ENCODE measurements at regions not wholly inside any gene's neighbourhood (a gene's known extent, or its start where the extent isn't known, plus 50 kb on each side); places are given as distances from the start of the nearest gene placed in this dataset.

GRCh38 chr6:8558953-8559352 is 123.6 kb upstream of the SLC35B3 start:
- no peak for DNase-seq

- no peak for DNase-seq
Measured at GRCh38 chr6:8557014-8557748, 121.8 kb upstream of the SLC35B3 start.

DNA sequence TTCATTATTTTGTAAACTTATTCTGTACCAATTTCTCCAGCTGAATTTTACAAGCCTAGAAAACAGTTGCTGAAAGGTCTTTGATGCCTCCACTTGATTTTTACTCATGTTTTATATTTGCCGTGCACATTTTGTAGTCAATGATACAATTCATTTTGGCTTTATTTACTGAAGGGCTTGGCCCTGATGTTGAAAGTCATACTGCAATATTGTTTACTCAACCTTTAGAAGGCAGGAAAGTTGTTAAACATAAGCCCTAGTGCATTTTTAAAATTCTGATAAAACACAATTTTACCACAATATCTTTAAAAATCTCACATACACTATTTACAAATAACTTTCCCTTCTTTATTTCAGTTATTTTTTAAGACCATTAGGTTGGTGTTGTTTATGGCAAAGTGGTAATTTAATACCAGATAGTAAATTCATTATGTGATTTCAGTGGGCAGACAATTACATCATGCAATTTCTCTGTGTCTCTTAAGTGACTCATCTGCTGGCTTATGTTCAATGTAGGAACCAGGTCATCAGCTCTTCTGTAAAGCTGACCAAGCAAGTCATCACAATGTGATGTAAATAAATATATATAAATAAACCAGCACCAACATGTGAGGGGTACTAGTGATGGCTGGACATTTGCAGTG is 121.1 kb upstream of the SLC35B3 start:
- no peak for DNase-seq

DNA sequence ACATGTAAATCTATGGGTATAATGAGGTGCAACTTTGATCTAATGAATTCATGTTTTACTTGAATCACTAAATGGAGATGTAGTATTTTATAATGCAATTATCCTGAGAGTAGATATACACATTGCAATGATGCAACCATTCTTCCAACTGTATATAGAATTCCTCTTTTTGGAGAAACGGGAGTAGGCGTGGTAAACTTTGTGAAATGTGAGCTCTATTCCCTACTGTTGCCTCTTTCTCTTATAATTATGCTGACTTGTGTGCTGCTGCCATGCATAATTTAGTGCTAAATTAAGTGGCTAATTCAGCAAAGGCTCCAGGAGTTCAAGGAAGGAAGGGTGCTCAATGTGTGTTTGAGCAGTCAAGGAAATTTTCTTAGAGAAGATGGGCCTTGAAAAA is 116.6 kb upstream of the SLC35B3 start:
- no peak for DNase-seq

GRCh38 chr6:8551386-8551785 is 116.0 kb upstream of the SLC35B3 start:
- no peak for DNase-seq

GRCh38 chr6:8549074-8549790 is 113.9 kb upstream of the SLC35B3 start:
- DNase-seq: peak; percentile 39

DNA sequence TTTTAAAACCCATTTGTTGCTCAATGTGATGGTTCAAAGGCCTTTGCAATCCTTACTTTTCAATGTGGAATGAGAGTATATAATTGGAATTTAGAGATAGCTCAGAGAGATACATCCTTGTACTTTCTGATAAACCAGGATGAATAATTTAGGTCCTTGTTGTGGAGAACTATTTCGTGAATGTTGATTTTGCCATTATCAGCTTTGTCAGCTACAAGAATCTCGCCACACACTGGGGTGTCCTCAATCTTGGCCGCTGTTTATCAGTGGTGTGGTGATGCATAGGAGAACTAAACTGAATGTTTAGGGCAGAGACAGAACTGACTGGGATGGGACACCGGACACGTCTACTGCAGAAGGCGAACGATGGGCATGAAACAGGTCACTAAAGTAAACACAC is 111.2 kb upstream of the SLC35B3 start:
- no peak for DNase-seq

- DNase-seq: no peak
Measured at GRCh38 chr6:8545336-8545735, 110.0 kb upstream of the SLC35B3 start.

DNA sequence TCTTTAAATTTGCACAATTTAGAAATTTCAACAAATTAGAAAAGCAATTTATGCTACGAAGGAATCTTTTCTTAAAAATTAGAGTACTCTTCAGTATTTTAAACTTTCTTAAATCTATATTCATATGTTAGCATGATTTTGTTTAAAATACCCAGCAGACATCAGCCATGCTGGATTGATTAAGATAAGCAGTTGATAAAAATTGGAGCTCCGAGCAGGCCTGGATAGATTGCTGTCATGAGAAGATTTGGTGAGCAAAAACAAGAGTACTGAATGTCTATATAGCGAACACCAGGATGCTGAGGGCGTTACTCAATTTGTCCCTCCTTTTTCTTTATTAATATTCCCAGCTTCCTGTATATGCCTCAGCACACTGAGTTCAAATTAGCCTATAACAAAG is 108.4 kb upstream of the SLC35B3 start:
- no peak for DNase-seq

DNA sequence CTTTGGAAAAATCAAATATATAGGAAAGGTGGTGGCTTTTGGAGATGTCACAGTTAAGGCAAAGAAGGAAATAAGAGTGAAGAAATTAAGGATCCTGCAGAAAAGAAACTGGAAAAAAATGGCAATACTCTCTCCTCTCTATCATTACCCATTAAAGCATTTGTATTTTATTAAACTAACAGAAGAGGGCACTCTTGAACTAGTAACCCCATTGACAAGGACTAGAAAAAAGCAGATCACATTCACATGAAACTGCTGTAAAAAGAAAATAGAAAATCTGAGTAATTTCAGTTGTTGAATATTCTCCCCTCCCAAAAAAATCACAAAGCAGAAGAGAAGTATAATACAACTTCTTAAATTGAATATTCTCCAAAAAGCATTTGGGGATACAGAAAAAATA is 104.1 kb upstream of the SLC35B3 start:
- no peak for DNase-seq

GRCh38 chr6:8536122-8536521 is 100.8 kb upstream of the SLC35B3 start:
- DNase-seq: no peak

DNA sequence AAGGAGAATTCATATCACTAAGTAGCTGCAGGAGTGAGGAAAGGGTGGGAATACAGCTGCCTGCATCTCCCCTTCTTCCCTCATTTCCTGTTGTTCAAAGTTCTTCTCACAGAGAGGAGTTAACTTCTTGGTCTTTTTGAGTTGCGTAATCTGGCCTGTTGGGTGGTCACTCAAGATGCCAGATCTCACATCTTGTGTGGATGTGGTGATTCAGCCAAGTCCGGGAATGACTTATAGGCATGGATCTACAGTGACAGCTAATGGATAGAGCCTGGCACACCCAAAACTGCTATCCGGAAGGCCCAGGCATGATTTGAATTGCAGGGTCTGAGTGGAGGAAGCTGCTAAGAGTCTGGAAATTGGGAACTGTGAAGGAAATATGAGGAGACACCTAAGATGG is 100.2 kb upstream of the SLC35B3 start:
- no peak for DNase-seq

GRCh38 chr6:8530785-8531435 is 95.6 kb upstream of the SLC35B3 start:
- no peak for DNase-seq

DNA sequence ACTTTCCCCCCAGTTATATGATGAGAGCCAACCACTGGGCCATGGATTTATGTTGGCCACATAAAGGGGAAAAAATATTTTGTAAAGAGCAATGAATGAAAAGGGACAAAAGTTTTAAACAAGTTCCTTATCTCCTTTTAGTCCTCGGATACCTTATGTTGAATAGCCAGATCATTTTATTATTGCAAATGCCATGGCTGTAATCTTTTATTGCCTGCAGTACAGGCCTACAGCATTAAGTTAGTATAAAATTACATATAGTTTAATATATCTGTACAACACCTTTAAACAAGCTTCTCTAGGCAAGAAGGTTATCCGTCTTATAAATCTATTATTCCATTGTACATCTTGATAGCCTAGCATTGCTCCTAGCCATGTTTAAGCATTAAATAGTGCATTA is 93.9 kb upstream of the SLC35B3 start:
- no peak for DNase-seq

GRCh38 chr6:8527818-8528217 is 92.5 kb upstream of the SLC35B3 start:
- DNase-seq: no peak

- no peak for DNase-seq
Measured at GRCh38 chr6:8526624-8527023, 91.3 kb upstream of the SLC35B3 start.

- DNase-seq: no peak
Measured at GRCh38 chr6:8525370-8525769, 90.0 kb upstream of the SLC35B3 start.

- no peak for DNase-seq
Measured at GRCh38 chr6:8513174-8513573, 77.8 kb upstream of the SLC35B3 start.

- DNase-seq: no peak
Measured at GRCh38 chr6:8507286-8507685, 71.9 kb upstream of the SLC35B3 start.

GRCh38 chr6:8506126-8506525 is 70.8 kb upstream of the SLC35B3 start:
- no peak for DNase-seq

DNA sequence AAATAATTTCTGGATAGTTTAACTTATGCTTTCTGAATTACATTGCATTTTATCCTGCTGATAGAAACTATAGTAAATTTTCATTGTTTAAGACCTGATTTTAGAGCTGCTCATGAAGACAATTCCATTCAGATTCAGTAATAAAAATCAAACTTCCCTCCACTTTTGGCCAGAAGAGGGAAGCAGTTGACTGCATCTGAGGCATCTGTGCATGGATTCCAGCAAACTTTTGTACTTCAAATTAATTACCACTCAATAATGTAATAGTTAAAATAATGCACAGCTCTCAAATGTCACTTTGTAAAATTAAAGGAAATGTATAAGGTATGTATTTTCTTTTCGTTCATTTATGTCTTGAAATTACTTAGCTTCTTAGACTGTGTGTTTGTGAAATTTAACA is 64.2 kb upstream of the SLC35B3 start:
- no peak for DNase-seq

DNA sequence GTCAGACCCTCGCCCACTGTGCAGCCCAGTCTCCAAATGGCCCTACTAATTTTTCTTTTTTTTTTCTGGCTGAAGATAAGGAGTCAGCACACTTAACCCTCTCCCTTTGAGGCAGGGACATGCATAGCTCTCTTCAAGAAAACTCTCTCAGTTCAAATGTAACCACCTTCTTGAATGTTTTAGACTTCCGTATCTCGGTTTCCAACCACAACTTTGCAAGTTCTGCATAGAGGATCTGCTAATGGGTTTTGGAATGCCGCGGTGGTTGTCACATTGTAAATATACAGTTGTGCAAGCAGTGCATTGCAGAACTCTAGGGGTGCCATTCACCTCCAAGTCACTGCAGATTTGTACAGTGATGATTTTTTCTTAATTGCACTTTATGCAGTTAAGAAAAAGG is 59.4 kb upstream of the SLC35B3 start:
- no peak for DNase-seq

- DNase-seq: no peak
Measured at GRCh38 chr6:8492536-8493133, 57.3 kb upstream of the SLC35B3 start.

All from skin of body (tissue), 1 donor.